GM19099 (cell line): ENCODE measurements at regions not wholly inside any gene's neighbourhood (a gene's known extent, or its start where the extent isn't known, plus 50 kb on each side); places are given as distances from the start of the nearest gene placed in this dataset.

Experiments
- POLR2A ChIP-seq: IDR thresholded peaks from 3 replicates; pipeline ENCODE4 v1.6.1; 2011; ENCODE audit warnings: low read depth; ENCODE audit not compliant: insufficient read length; ENCODE audit errors: extremely low read depth

GRCh38 chr15:62558640-62559380, 393.7 kb upstream of the C2CD4B start:
- no peak for TF ChIP-seq POLR2A

- TF ChIP-seq POLR2A, result no peak
Measured at GRCh38 chr15:62559381-62559733, 394.3 kb upstream of the C2CD4B start.

GRCh38 chr15:62561059-62561519, 396.0 kb upstream of the C2CD4B start:
- no peak for TF ChIP-seq POLR2A

GRCh38 chr15:62561571-62561970, 396.5 kb upstream of the C2CD4B start:
- no peak for TF ChIP-seq POLR2A

- no peak for TF ChIP-seq POLR2A
Measured at GRCh38 chr15:62564886-62565633, 400.0 kb upstream of the C2CD4B start.

- no peak for TF ChIP-seq POLR2A
Measured at GRCh38 chr15:62565634-62566026, 400.5 kb upstream of the C2CD4B start.

- no peak for TF ChIP-seq POLR2A
Measured at GRCh38 chr15:62566248-62566647, 401.2 kb upstream of the C2CD4B start.

- TF ChIP-seq POLR2A, result no peak
Measured at GRCh38 chr15:62567501-62567900, 402.4 kb upstream of the C2CD4B start.

- no peak for TF ChIP-seq POLR2A
Measured at GRCh38 chr15:62568004-62568403, 402.9 kb upstream of the C2CD4B start.

GRCh38 chr15:62568702-62569101, 403.6 kb upstream of the C2CD4B start:
- no peak for TF ChIP-seq POLR2A

GRCh38 chr15:62569460-62570404, 404.6 kb upstream of the C2CD4B start:
- no peak for TF ChIP-seq POLR2A

GRCh38 chr15:62570405-62570783, 405.3 kb upstream of the C2CD4B start:
- no peak for TF ChIP-seq POLR2A

- no peak for TF ChIP-seq POLR2A
Measured at GRCh38 chr15:62571072-62571471, 406.0 kb upstream of the C2CD4B start.

- TF ChIP-seq POLR2A, result no peak
Measured at GRCh38 chr15:62572797-62573196, 407.7 kb upstream of the C2CD4B start.

GRCh38 chr15:62573876-62574275, 408.8 kb upstream of the C2CD4B start:
- no peak for TF ChIP-seq POLR2A
